ENCODE measurements at regions not wholly inside any gene's neighbourhood (a gene's known extent, or its start where the extent isn't known, plus 50 kb on each side); places are given as distances from the start of the nearest gene placed in this dataset.

- H2BK20ac ChIP-seq (ENCODE audit: low read depth, low read length) = no peak overlapping the region
- H2AK5ac ChIP-seq (ENCODE audit: low read depth, low read length) = no peak overlapping the region
- no peak overlapping the region for H2AFZ ChIP-seq (replicated peaks; ENCODE audit: low read length, poor library complexity)
- no CpG with 5 or more reads among the region's 3 CpGs for WGBS, 2 experiments (ENCODE audit: extremely low coverage in 2 of 2, insufficient read length in 1 of 2)
- H3K9me3 ChIP-seq (ENCODE audit: control insufficient read depth, insufficient read depth, low read length) = no peaks in the 10 kb centered on the region
- no TSS peak for BruUV-seq (replicated peaks)
- no peak for TF ChIP-seq ELK1 (IDR thresholded peaks at IDR 0.05; ENCODE audit: borderline replicate concordance, low read depth, low read length)
- TF ChIP-seq SMC3 (IDR thresholded peaks at IDR 0.05; ENCODE audit: low read depth, low read length) = no peak
- no peak for TF ChIP-seq BHLHE40 (IDR thresholded peaks at IDR 0.05; ENCODE audit: low read depth, low read length)
- DNase-seq = no peak
- no peak overlapping the region for H3K14ac ChIP-seq (replicated peaks; ENCODE audit: low read depth, low read length)
- no peak overlapping the region for H3K27ac ChIP-seq (ENCODE audit: insufficient read depth, low read length)
- no peak overlapping the region for H3K18ac ChIP-seq (ENCODE audit: low read depth, low read length)
- CTCF ChIA-PET = interaction anchor here (0.5 kb wide), 1 partner anchor 25 kb away, joined by 4 read pairs; no protein-coding TSS in a partner anchor
- H3K36me3 ChIP-seq (ENCODE audit: control insufficient read depth, insufficient read depth, low read length) = no peaks in the 10 kb centered on the region
- no peak overlapping the region for H3K4me2 ChIP-seq (ENCODE audit: low read depth, low read length)
- no peaks in the 10 kb centered on the region for H3K9me1 ChIP-seq (ENCODE audit: insufficient read depth, low read length)
- H3K23ac ChIP-seq (ENCODE audit: low read depth, low read length) = no peak overlapping the region
- dilution Hi-C loops (cut with HindIII; ENCODE audit: low sequenced_read_pairs, unreplicated experiment) (no loop called here), intact Hi-C loops (cut with micrococcal nuclease) (no loop called here), in situ Hi-C loops (cut with MboI; ENCODE audit: low sequenced_read_pairs) (no loop called here)
- no peaks in the 10 kb centered on the region for H3K79me1 ChIP-seq (ENCODE audit: low read depth in 1 of 2, low read length in 2 of 2)
- H3K56ac ChIP-seq (ENCODE audit: extremely low read depth, insufficient read depth, low read length) = no peak overlapping the region
- no peak overlapping the region for H4K5ac ChIP-seq (ENCODE audit: low read depth, low read length)
- no peak overlapping the region for H3K4me3 ChIP-seq (ENCODE audit: insufficient read depth, low read depth, low read length)
- H4K20me1 ChIP-seq (ENCODE audit: insufficient read depth, low read length) = no peaks in the 10 kb centered on the region
- no peak overlapping the region for H3K4ac ChIP-seq (ENCODE audit: low read depth, low read length)
- no peaks in the 10 kb centered on the region for H3K4me1 ChIP-seq (ENCODE audit: control insufficient read depth, insufficient read depth, low read length)
- no peaks in the 10 kb centered on the region for H3K27me3 ChIP-seq (ENCODE audit: control insufficient read depth, insufficient read depth, low read length)
- POLR2A ChIA-PET (ENCODE audit: unreplicated experiment) = no interaction called here
- ATAC-seq (ENCODE audit: low read depth) = no peak
- H2BK120ac ChIP-seq (ENCODE audit: low read depth, low read length) = no peak overlapping the region
- H3K9ac ChIP-seq (ENCODE audit: low read depth, low read length) = no peak overlapping the region
- H4K91ac ChIP-seq (ENCODE audit: insufficient read depth, low read depth, low read length) = no peak overlapping the region
- H2AK9ac ChIP-seq (replicated peaks; ENCODE audit: low read depth, low read length, poor library complexity) = no peak overlapping the region
- H2BK5ac ChIP-seq (ENCODE audit: low read depth, low read length, poor library complexity, severe bottlenecking) = no peak overlapping the region
- no peak overlapping the region for H4K8ac ChIP-seq (ENCODE audit: low read depth in 2 of 2, low read length in 2 of 2)
- no peak overlapping the region for H2BK15ac ChIP-seq (ENCODE audit: low read depth, low read length)
Measured at GRCh38 chrX:10821293-10821692, 200.9 kb upstream of the MID1 start.
